ENCODE measurements at regions not wholly inside any gene's neighbourhood (a gene's known extent, or its start where the extent isn't known, plus 50 kb on each side); places are given as distances from the start of the nearest gene placed in this dataset.

GRCh38 chr14:99032759-99033158 lies 239.2 kb downstream of the BCL11B start:
- no peak for TF ChIP-seq YY1 (IDR thresholded peaks at IDR 0.05; ENCODE audit: insufficient read depth, insufficient read length)
- no peak for TF ChIP-seq ZNF274 (IDR thresholded peaks at IDR 0.05; ENCODE audit: low read depth, low read length)
